ENCODE measurements at regions not wholly inside any gene's neighbourhood (a gene's known extent, or its start where the extent isn't known, plus 50 kb on each side); places are given as distances from the start of the nearest gene placed in this dataset.

DNA sequence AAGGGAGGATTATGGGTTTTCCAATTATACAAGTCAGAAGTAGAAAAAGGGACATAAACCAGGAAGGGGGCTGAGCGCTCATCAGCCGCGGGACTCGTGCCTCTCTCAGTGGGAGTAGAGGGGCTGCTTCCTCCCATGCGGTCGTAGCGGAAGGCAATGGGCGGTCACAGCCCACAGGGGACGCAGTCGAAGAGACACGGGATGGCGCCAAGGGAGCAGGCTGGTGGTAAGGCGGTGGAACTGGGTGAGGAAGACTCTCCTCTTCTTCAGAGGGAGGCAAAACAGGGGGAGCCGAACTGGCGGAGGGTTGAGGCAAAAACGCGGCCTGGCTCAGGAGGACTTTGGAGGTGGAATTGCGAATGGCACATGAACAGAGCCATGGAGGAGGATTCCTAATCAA lies 677.7 kb downstream of the TMEM121 start:
- Histone ChIP-seq H3K27ac (ENCODE audit: insufficient read depth, low read length, poor library complexity, severe bottlenecking) (no peak overlapping the region), H3K4me3 (ENCODE audit: insufficient read depth, low read depth, low read length, poor library complexity, severe bottlenecking) (no peak overlapping the region), H3K36me3 (ENCODE audit: control insufficient read depth, insufficient read depth, low read length) (no peaks in the 10 kb centered on the region), H3K9me3 (ENCODE audit: control insufficient read depth, low read length) (no peaks in the 10 kb centered on the region), H3K4me1 (ENCODE audit: control insufficient read depth, insufficient read depth, low read length, poor library complexity, severe bottlenecking) (peaks cover 2% of the 10 kb centered on the region), H3K27me3 (replicated peaks; ENCODE audit: control insufficient read depth, insufficient read depth, low read length, poor library complexity, severe bottlenecking) (peaks cover 10% of the 10 kb centered on the region)
- DNase-seq: no peak

DNA sequence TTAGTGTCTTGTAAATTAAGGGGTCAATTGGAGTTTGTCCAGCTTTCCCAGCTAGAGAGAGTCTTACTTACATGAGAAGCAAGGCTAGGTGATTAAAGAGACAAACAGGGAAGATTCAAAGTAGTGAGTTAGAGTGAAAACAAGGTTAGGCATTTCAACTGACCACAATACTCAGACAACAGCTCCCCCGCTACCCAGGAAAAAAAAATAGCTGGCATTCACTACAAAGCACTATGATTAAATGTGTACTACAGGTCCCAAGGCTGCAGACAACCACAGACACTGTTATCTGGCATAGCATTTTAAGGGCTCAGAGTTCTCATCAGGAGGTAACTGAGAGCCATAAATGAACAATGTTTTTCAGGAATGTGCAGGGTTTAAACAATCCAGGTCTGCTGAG lies 680.9 kb downstream of the TMEM121 start:
- DNase-seq: no peak
- H3K4me1 ChIP-seq (ENCODE audit: control insufficient read depth, insufficient read depth, low read length, poor library complexity, severe bottlenecking): no peaks in the 10 kb centered on the region
- H3K27ac ChIP-seq (ENCODE audit: insufficient read depth, low read length, poor library complexity, severe bottlenecking): no peak overlapping the region
- no peaks in the 10 kb centered on the region for H3K27me3 ChIP-seq (replicated peaks; ENCODE audit: control insufficient read depth, insufficient read depth, low read length, poor library complexity, severe bottlenecking)
- H3K9me3 ChIP-seq (ENCODE audit: control insufficient read depth, low read length): no peaks in the 10 kb centered on the region
- no peaks in the 10 kb centered on the region for H3K36me3 ChIP-seq (ENCODE audit: control insufficient read depth, insufficient read depth, low read length)
- no peak overlapping the region for H3K4me3 ChIP-seq (ENCODE audit: insufficient read depth, low read depth, low read length, poor library complexity, severe bottlenecking)

DNA sequence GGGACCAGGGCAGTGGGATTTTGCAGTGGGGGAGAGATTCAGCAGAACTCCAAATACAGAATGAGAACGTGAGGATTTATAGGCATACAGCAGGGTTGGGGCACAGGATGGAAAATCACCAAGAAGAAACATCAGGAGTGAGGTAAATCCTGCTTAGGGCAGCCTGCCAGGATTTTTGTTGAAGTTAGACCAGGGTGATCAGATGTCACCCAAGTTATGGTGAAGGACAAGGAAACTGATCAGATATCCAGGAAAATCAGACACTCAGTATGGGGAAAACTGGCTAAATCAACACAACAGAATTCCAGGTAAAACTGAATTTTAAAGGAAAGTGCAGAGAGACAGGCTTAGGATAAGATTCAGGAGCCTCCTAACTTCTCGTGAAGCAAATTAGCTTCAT lies 682.4 kb downstream of the TMEM121 start:
- Histone ChIP-seq H3K36me3 (ENCODE audit: control insufficient read depth, insufficient read depth, low read length) (no peaks in the 10 kb centered on the region), H3K4me1 (ENCODE audit: control insufficient read depth, insufficient read depth, low read length, poor library complexity, severe bottlenecking) (no peaks in the 10 kb centered on the region), H3K27me3 (replicated peaks; ENCODE audit: control insufficient read depth, insufficient read depth, low read length, poor library complexity, severe bottlenecking) (no peaks in the 10 kb centered on the region), H3K27ac (ENCODE audit: insufficient read depth, low read length, poor library complexity, severe bottlenecking) (no peak overlapping the region), H3K9me3 (ENCODE audit: control insufficient read depth, low read length) (no peaks in the 10 kb centered on the region), H3K4me3 (ENCODE audit: insufficient read depth, low read depth, low read length, poor library complexity, severe bottlenecking) (no peak overlapping the region)
- DNase-seq: no peak

- Histone ChIP-seq H3K27me3 (replicated peaks; ENCODE audit: control insufficient read depth, insufficient read depth, low read length, poor library complexity, severe bottlenecking) (no peaks in the 10 kb centered on the region), H3K4me1 (ENCODE audit: control insufficient read depth, insufficient read depth, low read length, poor library complexity, severe bottlenecking) (no peaks in the 10 kb centered on the region), H3K4me3 (ENCODE audit: insufficient read depth, low read depth, low read length, poor library complexity, severe bottlenecking) (no peak overlapping the region), H3K27ac (ENCODE audit: insufficient read depth, low read length, poor library complexity, severe bottlenecking) (no peak overlapping the region), H3K9me3 (ENCODE audit: control insufficient read depth, low read length) (no peaks in the 10 kb centered on the region), H3K36me3 (ENCODE audit: control insufficient read depth, insufficient read depth, low read length) (no peaks in the 10 kb centered on the region)
- DNase-seq: peak in 1 of 3 donors; percentile 7
These were observed 683.4 kb downstream of the TMEM121 start for GRCh38 chr14:106209755-106210154.

GRCh38 chr14:106210650-106211049 lies 684.3 kb downstream of the TMEM121 start:
- Histone ChIP-seq H3K27me3 (replicated peaks; ENCODE audit: control insufficient read depth, insufficient read depth, low read length, poor library complexity, severe bottlenecking) (no peaks in the 10 kb centered on the region), H3K9me3 (ENCODE audit: control insufficient read depth, low read length) (no peaks in the 10 kb centered on the region)
- no peak for DNase-seq

DNA sequence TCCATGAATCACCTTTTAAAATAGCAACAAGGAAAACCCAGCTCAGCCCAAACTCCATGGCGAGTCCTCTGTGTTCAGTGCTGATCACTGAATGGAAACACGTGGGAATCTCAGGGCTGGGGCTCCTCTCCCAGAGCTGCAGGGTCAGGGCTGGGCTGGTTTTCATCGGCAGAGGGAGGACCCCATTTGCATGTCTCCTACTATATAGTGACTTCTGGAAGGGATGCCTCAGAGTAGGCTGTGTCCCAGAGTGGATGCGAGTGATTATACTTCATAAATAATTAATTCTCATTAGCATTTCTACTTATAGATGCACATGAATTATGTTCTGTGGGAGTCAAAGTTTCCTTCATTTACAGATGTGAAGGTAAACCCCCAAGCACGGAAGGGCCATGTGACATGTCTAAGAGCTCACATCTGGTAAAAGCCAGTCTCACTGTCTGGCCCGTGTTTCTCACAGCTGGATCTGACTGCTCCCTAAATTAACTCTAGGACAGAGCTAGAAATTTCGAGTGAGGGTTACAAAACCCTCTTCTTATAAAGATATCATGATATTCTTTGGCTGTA lies 685.0 kb downstream of the TMEM121 start:
- no peaks in the 10 kb centered on the region for H3K27me3 ChIP-seq (replicated peaks; ENCODE audit: control insufficient read depth, insufficient read depth, low read length, poor library complexity, severe bottlenecking)
- no peaks in the 10 kb centered on the region for H3K4me1 ChIP-seq (ENCODE audit: control insufficient read depth, insufficient read depth, low read length, poor library complexity, severe bottlenecking)
- H3K9me3 ChIP-seq (ENCODE audit: control insufficient read depth, low read length): no peaks in the 10 kb centered on the region
- no peaks in the 10 kb centered on the region for H3K36me3 ChIP-seq (ENCODE audit: control insufficient read depth, insufficient read depth, low read length)
- H3K27ac ChIP-seq (ENCODE audit: insufficient read depth, low read length, poor library complexity, severe bottlenecking): no peak overlapping the region
- no peak for DNase-seq
- no peak overlapping the region for H3K4me3 ChIP-seq (ENCODE audit: insufficient read depth, low read depth, low read length, poor library complexity, severe bottlenecking)

More at GRCh38 chr14:106210650-106211049, 684.3 kb downstream of the TMEM121 start:
- no peak overlapping the region for H3K4me3 ChIP-seq (ENCODE audit: insufficient read depth, low read depth, low read length, poor library complexity, severe bottlenecking)
- H3K36me3 ChIP-seq (ENCODE audit: control insufficient read depth, insufficient read depth, low read length): no peaks in the 10 kb centered on the region
- no peak overlapping the region for H3K27ac ChIP-seq (ENCODE audit: insufficient read depth, low read length, poor library complexity, severe bottlenecking)
- H3K4me1 ChIP-seq (ENCODE audit: control insufficient read depth, insufficient read depth, low read length, poor library complexity, severe bottlenecking): no peaks in the 10 kb centered on the region

DNA sequence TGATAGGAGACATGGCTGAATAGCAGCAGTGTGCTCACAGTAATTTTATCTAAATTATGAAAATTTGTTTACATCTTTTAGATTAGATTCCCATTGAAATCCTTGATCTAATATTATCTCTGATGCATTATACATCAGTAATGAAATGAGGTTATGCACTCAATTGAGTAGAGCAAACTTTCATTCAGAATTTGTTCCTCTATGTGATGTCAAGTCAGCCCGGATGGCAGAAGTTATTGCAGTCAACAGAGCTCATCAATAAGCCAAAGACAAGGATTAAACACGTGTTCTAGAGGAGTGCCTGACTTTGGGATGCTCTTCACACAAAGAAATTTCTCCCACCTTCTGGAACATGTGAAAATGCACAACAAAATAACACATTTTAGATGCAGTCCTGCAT lies 688.8 kb downstream of the TMEM121 start:
- no peak for DNase-seq
- no peak overlapping the region for H3K27ac ChIP-seq (ENCODE audit: insufficient read depth, low read length, poor library complexity, severe bottlenecking)
- H3K27me3 ChIP-seq (replicated peaks; ENCODE audit: control insufficient read depth, insufficient read depth, low read length, poor library complexity, severe bottlenecking): no peaks in the 10 kb centered on the region
- H3K4me1 ChIP-seq (ENCODE audit: control insufficient read depth, insufficient read depth, low read length, poor library complexity, severe bottlenecking): peaks cover 2% of the 10 kb centered on the region
- no peak overlapping the region for H3K4me3 ChIP-seq (ENCODE audit: insufficient read depth, low read depth, low read length, poor library complexity, severe bottlenecking)
- H3K36me3 ChIP-seq (ENCODE audit: control insufficient read depth, insufficient read depth, low read length): no peaks in the 10 kb centered on the region
- no peaks in the 10 kb centered on the region for H3K9me3 ChIP-seq (ENCODE audit: control insufficient read depth, low read length)

- H3K27ac ChIP-seq (ENCODE audit: insufficient read depth, low read length, poor library complexity, severe bottlenecking): no peak overlapping the region
- H3K4me1 ChIP-seq (ENCODE audit: control insufficient read depth, insufficient read depth, low read length, poor library complexity, severe bottlenecking): peaks cover 2% of the 10 kb centered on the region
- no peaks in the 10 kb centered on the region for H3K36me3 ChIP-seq (ENCODE audit: control insufficient read depth, insufficient read depth, low read length)
- no peak for DNase-seq
- no peak overlapping the region for H3K4me3 ChIP-seq (ENCODE audit: insufficient read depth, low read depth, low read length, poor library complexity, severe bottlenecking)
- no peaks in the 10 kb centered on the region for H3K9me3 ChIP-seq (ENCODE audit: control insufficient read depth, low read length)
- H3K27me3 ChIP-seq (replicated peaks; ENCODE audit: control insufficient read depth, insufficient read depth, low read length, poor library complexity, severe bottlenecking): no peaks in the 10 kb centered on the region
These were observed 690.3 kb downstream of the TMEM121 start for GRCh38 chr14:106216679-106217078.

DNA sequence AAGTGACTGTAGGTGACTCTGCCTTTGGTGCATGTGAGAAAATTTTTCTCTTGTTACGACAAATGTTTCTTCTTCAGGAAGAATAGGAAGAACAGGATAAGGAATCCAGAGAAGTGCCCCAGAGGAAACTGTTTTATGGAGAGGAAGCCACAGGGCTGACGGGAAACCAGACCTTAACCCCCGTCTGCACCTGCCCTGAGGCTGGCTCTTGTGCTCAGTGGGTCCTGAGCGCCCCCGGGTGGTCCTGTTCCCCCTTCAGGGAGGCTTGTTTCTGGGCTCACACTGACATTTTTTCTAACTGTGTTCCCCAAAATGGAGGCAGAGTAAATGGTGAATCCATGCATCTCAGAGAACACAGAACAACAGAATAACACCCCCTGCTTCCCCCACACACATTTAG lies 691.8 kb downstream of the TMEM121 start:
- Histone ChIP-seq H3K4me3 (ENCODE audit: insufficient read depth, low read depth, low read length, poor library complexity, severe bottlenecking) (no peak overlapping the region), H3K36me3 (ENCODE audit: control insufficient read depth, insufficient read depth, low read length) (no peaks in the 10 kb centered on the region), H3K27me3 (replicated peaks; ENCODE audit: control insufficient read depth, insufficient read depth, low read length, poor library complexity, severe bottlenecking) (no peaks in the 10 kb centered on the region), H3K9me3 (ENCODE audit: control insufficient read depth, low read length) (no peaks in the 10 kb centered on the region), H3K27ac (ENCODE audit: insufficient read depth, low read length, poor library complexity, severe bottlenecking) (no peak overlapping the region), H3K4me1 (ENCODE audit: control insufficient read depth, insufficient read depth, low read length, poor library complexity, severe bottlenecking) (peaks cover 2% of the 10 kb centered on the region)
- no peak for DNase-seq

GRCh38 chr14:106222311-106222710 lies 695.9 kb downstream of the TMEM121 start:
- Histone ChIP-seq H3K27ac (ENCODE audit: insufficient read depth, low read length, poor library complexity, severe bottlenecking) (no peak overlapping the region), H3K4me1 (ENCODE audit: control insufficient read depth, insufficient read depth, low read length, poor library complexity, severe bottlenecking) (peaks cover 13% of the 10 kb centered on the region), H3K27me3 (replicated peaks; ENCODE audit: control insufficient read depth, insufficient read depth, low read length, poor library complexity, severe bottlenecking) (no peaks in the 10 kb centered on the region), H3K4me3 (ENCODE audit: insufficient read depth, low read depth, low read length, poor library complexity, severe bottlenecking) (no peak overlapping the region), H3K9me3 (ENCODE audit: control insufficient read depth, low read length) (no peaks in the 10 kb centered on the region), H3K36me3 (ENCODE audit: control insufficient read depth, insufficient read depth, low read length) (no peaks in the 10 kb centered on the region)
- DNase-seq: no peak

All from effector memory CD4-positive, alpha-beta T cell (primary cell).